Spleen (tissue), 7 donors: ENCODE measurements at regions not wholly inside any gene's neighbourhood (a gene's known extent, or its start where the extent isn't known, plus 50 kb on each side); places are given as distances from the start of the nearest gene placed in this dataset.

Experiments used
- CTCF ChIP-seq, 11 experiments: fragments of 200-600 bp in 7 of 11; fragments of 450-650 bp in 4 of 11; sonication (generic) in 4 of 11; IDR thresholded peaks in 8 of 11; conservative IDR thresholded peaks in 3 of 11; 1 replicate in 7 of 11; 2 replicates in 4 of 11; pipeline versions ENCODE4 v1.4.0 to v1.8.0; 2016 to 2021; ENCODE audit warnings: antibody characterized with exemption in 11 of 11, inconsistent platforms in 4 of 11, mild to moderate bottlenecking in 1 of 11
- POLR2A ChIP-seq, 3 donors: fragments of 450-650 bp; IDR thresholded peaks; one replicate each; pipeline ENCODE4 v1.5.1; 2017; ENCODE audit warnings: antibody characterized with exemption in 3 of 3, mild to moderate bottlenecking in 1 of 3
- POLR2AphosphoS5 ChIP-seq, 3 donors: sonication (generic); formaldehyde crosslinking; IDR thresholded peaks; one replicate each; pipeline ENCODE4 v1.5.1; 2017; ENCODE audit warnings: antibody characterized with exemption in 3 of 3
- donor health status: DM: no; HTN: no; CAD: no; lungs with moderate emphysema.
- donor health status: DM: no; HTN: no; CAD: no.
- donor health status: DM: no; HTN: no; CAD: no.

- no peak for TF ChIP-seq POLR2A (IDR thresholded peaks at IDR 0.05)
- TF ChIP-seq CTCF (IDR thresholded peaks at IDR 0.05 in 8 of 11, conservative IDR thresholded peaks at IDR 0.05 in 3 of 11): no peak
- no peak for TF ChIP-seq POLR2AphosphoS5 (IDR thresholded peaks at IDR 0.05)
Measured at GRCh38 chr4:117533501-117533900, 448.1 kb upstream of the TRAM1L1 start.
